B cell (primary cell): ENCODE measurements at regions not wholly inside any gene's neighbourhood (a gene's known extent, or its start where the extent isn't known, plus 50 kb on each side); places are given as distances from the start of the nearest gene placed in this dataset.

ENCODE experiments used
- EZH2 ChIP-seq: IDR thresholded peaks from 2 replicates; pipeline ENCODE4 v1.6.1; 2012; ENCODE audit warnings: borderline replicate concordance, low read depth, mild to moderate bottlenecking, moderate library complexity, low read length; ENCODE audit not compliant: insufficient read depth, poor library complexity, severe bottlenecking
- TF ChIP-seq, protein P1 (sequence below): fragments of 200-600 bp; IDR thresholded peaks from one replicate; pipeline ENCODE4 v1.8.0; 2022; ENCODE audit warnings: antibody characterized with exemption, mild to moderate bottlenecking

DNA sequence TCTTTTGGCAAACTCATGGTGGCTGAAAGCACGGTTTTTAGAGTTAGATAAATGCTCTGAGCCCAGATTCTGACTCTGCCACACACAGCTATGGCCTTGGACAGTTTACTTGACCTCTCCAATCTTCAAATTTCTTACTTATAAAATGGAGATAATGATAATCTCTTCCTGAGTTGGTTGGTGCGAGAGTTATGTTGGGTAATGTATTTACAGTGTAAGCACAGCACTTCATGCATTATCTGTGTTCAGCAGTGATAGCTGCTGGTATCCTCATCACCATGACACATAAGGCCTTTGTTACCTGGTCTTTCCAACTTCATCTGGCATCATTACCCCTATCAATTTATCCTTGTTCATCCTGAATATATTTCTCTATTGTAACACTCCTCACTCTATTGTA, 178.8 kb upstream of the ELL2 start:
- TF ChIP-seq, protein P1, sequence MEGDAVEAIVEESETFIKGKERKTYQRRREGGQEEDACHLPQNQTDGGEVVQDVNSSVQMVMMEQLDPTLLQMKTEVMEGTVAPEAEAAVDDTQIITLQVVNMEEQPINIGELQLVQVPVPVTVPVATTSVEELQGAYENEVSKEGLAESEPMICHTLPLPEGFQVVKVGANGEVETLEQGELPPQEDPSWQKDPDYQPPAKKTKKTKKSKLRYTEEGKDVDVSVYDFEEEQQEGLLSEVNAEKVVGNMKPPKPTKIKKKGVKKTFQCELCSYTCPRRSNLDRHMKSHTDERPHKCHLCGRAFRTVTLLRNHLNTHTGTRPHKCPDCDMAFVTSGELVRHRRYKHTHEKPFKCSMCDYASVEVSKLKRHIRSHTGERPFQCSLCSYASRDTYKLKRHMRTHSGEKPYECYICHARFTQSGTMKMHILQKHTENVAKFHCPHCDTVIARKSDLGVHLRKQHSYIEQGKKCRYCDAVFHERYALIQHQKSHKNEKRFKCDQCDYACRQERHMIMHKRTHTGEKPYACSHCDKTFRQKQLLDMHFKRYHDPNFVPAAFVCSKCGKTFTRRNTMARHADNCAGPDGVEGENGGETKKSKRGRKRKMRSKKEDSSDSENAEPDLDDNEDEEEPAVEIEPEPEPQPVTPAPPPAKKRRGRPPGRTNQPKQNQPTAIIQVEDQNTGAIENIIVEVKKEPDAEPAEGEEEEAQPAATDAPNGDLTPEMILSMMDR = no peak
- TF ChIP-seq EZH2 = no peak
